Renal cortical epithelial cell (primary cell): ENCODE measurements at regions not wholly inside any gene's neighbourhood (a gene's known extent, or its start where the extent isn't known, plus 50 kb on each side); places are given as distances from the start of the nearest gene placed in this dataset.

Source experiments
- DNase-seq: peaks from one replicate; pipeline ENCODE4 v3.0.0-alpha.2; 2011; ENCODE audit warnings: low read depth

DNA sequence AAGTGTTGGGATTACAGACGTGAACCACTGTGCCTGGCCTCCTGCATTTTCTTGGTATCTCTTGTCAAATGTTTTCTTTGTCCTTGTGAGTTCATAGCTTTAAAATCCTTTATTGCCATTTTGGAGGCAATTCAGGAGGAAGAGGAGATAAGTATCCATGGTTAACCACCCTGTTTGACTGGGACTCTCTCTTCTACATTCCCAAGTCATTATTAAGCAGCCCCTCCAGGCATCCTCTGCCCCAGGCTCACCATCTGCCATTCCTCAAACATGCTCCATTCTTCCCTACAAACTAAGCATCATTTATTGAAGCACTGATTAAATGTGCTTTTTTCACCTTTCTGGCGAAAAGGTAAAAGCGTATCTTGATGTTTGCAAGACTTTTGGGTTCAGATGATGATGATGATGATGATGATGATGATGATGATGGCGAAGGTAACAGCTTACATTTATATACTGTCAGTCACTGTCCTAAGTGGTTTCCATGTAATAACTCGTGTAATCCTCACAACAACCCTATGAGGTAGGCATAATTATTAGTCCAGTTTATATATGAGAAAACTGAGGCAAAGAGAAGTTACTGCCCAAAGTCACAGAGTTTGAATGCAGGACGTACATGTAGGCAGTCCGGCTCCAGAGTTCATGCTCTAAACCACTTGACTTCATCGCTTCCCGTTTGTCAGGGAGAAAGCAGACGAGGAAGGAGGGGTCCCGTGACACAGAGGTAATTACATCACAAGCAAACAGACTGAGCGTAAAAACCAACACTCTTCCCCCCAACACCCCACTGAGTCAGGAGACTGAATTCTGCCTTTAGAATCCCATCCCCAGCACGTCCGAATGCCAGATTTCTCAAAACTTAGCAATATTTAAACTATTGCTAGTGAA, 69.7 kb upstream of the ACKR3 start:
- no peak for DNase-seq

DNA sequence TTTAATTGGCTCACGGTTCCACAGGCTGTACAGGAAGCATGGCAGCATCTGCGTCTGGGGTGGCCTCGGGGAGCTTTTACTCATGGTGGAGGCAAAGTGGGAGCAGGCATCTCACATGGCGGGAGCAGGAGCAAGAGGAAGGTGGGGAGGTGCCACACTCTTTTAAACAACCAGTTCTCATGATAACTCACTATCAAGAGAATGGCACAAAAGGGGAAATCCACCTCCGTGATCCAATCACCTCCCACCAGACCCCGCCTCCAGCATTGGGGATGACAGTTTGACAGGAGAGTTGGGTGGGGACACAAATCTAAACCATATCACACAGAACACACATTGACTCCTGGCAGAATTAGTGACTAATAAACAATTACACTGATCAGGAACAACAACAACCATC, 68.6 kb upstream of the ACKR3 start:
- no peak for DNase-seq

DNA sequence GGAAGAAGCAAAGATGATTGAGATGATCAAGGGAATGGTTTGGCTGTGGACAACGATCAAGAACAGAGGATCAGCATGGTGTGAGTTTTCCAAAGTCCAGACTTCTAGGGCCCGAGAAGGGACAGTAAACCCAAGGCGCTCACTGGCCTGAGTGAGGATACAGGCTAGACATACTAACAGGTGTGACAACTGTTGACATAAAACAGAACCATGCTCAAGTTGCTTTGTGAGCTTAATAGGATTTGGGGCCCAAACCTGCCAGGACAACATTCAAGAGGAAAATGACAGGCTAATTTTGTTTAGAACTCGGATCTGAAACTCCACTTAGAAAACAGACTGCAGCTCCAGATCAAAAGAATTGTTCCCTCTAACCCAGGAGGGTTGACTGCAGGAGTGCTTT, 68.1 kb upstream of the ACKR3 start:
- DNase-seq = no peak

DNA sequence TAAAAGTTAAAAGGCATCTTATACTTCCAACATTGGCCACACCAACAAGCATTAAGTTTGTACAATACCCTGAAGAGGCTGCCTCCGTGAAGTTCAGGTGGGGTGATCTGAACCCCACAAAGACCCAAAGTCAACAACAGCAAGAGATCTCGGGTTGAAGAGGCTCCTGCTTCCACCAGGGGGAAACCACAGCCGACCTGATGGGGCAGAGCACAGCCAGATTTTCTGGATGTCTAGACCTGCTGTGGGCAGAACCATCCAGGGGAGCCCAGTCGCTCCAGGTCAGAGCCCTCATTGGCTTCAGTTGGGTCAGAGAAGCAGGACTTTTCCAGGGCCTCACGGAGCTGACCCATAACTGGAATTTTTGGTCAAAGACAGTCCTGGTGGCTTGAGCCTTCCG, 66.5 kb upstream of the ACKR3 start:
- DNase-seq = no peak

DNA sequence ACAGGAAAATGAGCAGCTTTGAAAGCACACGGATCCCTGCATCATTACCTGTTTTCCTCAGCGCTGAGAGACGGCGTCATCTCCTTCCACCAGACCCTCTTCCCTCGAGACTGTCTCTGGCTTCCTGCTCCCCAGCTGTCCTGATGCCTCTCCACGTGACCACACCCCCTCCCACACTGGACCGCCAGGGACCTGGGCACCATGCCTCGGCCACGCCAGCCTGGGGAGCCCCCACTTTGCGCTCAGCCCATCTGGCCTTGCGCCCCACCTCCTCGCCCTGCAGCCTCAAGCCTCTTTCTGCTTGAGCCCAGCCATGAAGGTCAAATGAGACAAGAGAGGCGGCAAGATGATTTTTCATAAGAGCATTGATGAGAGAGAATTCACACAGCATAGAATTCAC, 66.0 kb upstream of the ACKR3 start:
- DNase-seq = no peak

DNA sequence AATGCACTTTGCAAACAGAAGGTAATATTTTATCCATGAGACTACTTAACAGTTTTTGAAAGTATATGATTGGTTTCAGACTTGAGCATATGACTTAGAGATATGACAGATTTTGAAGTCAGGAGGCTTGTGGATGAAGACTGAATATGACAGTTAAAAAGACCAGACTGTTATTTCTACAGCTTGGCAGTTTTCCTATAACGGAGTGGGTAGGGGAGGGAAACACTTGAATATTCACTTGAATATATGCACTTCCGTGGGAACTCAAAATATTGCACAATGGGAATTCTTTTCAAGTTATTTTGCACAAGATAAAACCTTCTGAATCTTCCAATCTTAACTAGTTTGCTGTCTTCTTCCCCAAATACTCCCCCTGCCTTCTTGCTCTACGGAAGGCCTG, 64.6 kb upstream of the ACKR3 start:
- no peak for DNase-seq

DNA sequence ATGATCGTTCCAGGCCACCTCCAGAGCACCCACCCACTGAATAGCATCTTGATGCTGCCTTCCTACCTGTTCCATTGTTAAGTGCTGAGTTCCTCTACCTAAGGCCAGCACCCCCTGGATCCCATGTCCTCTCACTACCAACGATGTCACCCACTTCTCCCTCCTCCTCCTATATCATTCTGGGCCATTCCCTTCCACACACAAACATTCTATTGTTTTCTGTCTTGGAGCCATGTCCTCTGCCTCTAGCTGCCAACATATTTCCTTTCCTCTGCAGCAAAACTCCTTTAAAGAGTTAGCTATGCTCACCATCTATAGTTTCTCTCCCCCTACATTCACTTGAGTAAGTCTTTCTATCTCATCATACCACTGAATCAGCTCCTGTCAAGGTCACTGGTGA, 64.0 kb upstream of the ACKR3 start:
- no peak for DNase-seq

DNA sequence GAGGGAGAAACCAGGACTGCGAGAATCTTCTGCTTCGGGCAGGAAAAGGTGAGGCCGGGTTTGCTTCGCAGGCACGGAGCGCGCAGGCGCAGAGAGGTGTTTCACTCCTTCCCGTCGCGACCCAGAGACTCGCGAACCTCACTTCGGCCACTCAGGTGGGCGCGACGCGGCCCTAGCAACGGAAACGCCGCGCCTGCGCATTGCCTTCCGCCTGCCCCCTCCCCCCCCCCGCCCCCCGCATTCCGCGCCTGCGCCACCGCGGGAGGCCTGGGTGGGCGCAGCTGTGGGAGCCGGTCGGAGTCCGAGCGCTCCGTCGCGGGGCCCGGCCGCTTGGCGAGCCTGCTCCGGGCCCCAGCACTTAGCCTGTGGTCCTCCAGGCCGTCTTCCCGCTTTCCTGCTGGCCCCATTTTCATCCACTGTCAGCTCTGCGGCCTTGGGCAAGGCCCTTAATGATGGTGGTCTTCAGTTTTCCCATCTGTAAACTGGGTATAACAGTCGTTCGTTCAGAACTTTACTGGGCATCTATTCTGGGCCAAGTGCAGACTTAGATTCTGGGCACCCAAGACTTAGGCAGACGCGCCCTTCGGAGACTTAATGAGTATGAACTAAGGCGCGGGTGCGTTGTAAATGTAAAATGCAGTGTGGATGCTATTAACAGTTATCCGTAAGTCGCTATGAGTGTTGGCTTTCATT, 62.1 kb upstream of the ACKR3 start:
- peak; percentile 49 for DNase-seq

DNA sequence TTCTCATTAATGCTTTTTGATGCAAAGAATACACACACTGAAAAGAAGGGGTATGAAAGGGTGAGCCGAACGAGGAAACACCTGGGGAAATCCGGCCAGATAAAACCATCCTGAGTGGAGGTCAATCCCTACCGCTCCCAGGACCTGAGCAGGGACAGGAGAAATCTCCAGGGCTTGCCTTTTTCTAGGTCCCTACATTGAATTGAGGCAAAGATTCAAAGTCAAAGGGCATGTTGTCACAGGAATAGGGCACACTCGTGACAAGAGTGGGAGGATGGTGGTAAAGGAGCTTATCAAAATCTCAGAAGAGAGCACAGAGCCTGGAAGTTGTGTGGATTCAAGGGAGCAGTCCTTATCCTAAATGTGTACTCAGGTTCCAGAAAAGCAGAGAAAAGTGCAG, 61.2 kb upstream of the ACKR3 start:
- no peak for DNase-seq

DNA sequence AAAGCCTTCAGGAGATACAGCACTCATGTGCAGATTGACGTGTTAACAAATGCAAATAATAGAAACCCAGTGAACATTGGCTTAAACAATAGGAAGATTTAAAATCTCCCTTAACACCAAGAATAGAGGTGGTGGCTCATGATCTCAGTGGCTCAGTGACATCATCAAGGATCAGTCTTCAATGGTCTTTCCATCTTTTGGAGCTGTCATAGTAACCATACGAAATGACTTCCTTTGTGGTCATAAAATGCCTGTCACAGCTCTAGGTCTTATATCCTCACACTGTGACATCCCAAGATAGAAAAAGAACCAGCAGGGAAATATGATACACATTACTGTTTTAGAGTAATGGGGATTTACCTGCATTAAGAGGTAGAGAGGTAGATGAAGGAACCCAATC, 59.6 kb upstream of the ACKR3 start:
- DNase-seq = no peak

DNA sequence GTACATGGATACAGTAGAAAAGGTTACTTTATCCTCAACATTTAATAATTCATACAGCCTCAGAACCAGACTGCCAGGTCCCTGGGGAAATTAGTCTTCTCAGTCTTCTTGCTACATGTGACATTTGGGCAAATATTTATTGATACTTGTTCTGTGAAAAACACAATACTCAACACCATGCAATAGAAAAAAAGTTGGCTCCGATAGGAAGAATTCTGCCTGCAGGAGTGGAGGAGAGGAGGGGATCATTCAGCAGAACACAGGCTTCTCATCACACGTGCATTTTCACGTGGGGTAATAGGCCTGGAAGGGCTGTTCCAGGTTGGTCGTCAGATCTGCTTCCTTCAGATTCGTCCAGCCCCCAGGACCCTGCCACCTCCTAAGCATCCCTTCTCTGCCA, 58.4 kb upstream of the ACKR3 start:
- DNase-seq = no peak

DNA sequence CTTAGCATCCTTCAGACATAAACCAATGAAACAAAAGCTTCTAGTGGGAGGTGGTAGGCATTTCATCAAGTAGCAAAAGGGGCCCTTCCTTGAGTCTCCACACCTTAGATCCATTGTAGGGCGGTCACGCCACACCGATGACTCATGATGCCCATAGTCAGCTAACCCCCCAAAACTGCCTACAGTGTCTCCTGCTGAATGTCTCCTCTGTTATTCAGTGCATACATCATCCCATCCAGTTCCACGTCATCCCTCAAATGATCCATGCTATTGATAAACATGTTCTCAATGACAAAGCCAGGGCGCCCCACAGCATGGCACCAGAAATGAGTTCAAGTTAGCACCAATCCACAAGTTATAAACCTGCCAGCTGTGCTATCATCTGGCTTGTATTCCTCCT, 57.4 kb upstream of the ACKR3 start:
- no peak for DNase-seq

DNA sequence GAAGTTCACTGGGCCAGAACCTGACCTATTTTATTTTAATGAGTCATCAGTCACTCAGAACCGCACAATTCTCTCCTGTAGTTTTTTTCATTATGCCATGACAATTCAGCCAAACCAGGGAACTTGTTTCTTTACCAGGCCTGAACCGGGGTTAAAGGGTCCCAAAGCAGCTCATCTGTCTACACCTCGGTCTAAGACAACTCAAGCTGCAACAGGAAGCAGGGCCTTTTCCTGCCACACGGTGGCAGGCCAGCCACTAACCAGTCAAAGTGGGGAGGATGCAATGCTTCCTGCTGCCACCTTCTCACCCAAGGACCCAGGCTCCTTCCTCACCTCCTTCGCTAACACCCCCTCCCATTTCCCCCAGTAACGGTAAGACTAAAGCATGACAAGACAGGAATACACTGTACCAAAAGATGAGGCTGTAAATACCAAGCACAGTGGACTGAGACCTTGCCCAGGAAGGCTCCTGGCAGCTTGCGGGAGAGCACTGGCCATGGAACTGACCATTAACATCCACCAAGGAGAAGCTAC, 56.7 kb upstream of the ACKR3 start:
- DNase-seq = peak; percentile 74

DNA sequence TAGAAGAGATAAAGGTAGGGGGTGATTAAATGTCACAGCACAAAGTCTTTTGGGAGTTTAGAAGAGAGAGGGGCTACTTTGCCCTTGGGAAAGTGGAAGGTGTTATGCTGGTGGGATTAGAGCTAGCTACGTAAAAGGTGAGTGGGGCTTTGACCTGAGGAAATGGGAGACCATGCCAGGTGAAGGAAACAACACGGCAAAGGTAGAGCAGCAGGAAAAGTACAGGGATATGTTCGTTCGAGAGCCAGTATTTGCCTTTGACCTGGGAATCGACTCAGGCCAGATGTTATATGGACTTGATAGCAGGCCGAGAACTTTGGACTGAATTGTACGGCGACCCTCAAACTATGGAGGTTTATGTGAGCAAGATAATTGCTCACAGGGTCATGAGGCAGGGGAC, 55.7 kb upstream of the ACKR3 start:
- DNase-seq = no peak

DNA sequence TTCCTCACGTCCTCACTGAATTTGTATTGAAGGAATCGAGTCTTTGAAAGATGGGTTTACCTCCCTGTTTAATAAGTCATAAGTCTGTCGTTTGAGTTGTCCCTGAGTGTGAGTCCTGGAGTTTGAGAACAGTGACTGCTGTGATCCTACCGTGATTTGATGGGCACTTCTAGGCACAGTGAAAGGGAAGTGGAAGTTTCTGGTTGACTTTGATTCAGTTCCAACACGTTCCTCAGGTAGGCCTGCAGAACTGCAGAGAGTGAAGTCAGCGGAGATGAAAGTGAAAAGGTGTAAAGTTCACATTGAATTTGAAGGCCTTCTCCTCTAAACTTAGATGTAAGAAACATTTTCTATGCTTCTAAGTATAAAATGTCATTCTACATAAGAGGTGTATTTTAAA, 52.9 kb upstream of the ACKR3 start:
- DNase-seq = no peak

DNA sequence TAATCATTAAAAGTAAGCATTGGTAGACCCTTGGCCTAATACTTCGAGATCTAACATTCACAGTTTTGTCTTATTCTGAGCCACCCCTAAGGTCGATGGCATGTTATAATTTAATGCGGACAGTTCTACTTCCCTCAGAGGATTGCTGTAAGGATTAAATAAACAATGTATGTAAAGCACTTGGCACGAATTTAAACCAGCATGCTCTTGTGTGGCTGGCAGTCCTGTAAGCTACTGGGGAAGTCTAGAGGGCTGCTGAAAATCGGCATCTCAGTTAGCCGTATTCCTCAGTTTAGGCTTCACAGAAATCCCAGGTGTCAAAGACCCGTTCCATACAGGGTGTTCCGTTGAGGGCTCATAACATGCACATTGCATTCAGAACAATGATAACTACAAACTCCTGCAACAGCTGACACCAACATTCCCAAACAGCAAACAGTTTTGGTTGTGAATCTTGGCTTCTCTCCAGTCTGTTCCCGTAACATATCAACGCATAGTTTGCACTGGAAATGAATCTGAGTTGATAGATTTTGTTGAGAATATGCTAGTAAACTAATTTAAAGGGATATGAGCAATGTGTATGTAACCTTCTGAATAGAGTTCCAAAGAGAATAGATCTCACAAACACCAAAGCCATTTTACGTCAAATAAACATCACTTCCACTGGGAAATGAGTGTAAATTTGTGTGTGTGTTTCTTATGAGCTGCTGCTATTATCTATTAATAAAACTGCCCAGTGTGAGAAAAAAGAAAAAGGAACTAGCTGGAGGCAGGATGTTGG, 52.2 kb upstream of the ACKR3 start:
- no peak for DNase-seq
